ENCODE measurements at regions not wholly inside any gene's neighbourhood (a gene's known extent, or its start where the extent isn't known, plus 50 kb on each side); places are given as distances from the start of the nearest gene placed in this dataset.

GRCh38 chr9:80926611-80927010 is 762.7 kb downstream of the TLE1 start:
- TF ChIP-seq POLR2A (IDR thresholded peaks at IDR 0.05; ENCODE audit: low read depth, low read length) (no peak), MYC (IDR thresholded peaks at IDR 0.05; ENCODE audit: low read depth, low read length) (no peak), CTCF (IDR thresholded peaks at IDR 0.05; ENCODE audit: extremely low read depth in 1 of 2, insufficient read depth in 1 of 2, low read depth in 1 of 2, low read length in 2 of 2) (no peak), EZH2 (IDR thresholded peaks at IDR 0.05; ENCODE audit: borderline replicate concordance, low read depth, low read length, severe bottlenecking) (no peak), GATA2 (IDR thresholded peaks at IDR 0.05; ENCODE audit: insufficient read depth, insufficient read length, low read depth, low read length) (no peak), JUN (IDR thresholded peaks at IDR 0.05; ENCODE audit: borderline replicate concordance, insufficient read depth, insufficient read length, low read depth) (no peak), FOS (IDR thresholded peaks at IDR 0.05; ENCODE audit: borderline replicate concordance, insufficient read depth, low read length) (no peak), POLR2AphosphoS5 (IDR thresholded peaks at IDR 0.05; ENCODE audit: insufficient read depth, low read depth, low read length) (no peak)
